ENCODE measurements at regions not wholly inside any gene's neighbourhood (a gene's known extent, or its start where the extent isn't known, plus 50 kb on each side); places are given as distances from the start of the nearest gene placed in this dataset.

DNA sequence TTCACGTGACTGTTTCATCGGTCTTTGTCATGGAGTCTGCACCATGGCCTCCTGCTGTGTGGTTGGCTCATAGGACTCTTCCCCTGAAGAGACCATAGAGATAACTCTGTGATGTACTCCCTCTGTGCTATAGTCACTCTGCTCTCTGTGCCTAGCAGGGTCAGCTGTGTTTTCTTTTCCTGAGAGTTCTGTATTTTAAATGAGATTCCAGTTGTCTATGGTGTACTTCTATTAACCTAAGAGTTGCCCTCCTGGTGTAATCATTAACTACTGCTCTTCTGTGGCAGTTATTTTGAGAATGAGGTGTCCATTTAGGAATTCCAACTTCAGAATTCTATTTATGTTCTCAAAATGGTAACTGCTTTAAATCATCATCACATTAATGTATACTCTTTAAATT, 114.5 kb upstream of the ARPP21 start:
- DNase-seq, result no peak

- no peak for DNase-seq
These were observed 110.6 kb upstream of the ARPP21 start for GRCh38 chr3:35528728-35529127.

DNA sequence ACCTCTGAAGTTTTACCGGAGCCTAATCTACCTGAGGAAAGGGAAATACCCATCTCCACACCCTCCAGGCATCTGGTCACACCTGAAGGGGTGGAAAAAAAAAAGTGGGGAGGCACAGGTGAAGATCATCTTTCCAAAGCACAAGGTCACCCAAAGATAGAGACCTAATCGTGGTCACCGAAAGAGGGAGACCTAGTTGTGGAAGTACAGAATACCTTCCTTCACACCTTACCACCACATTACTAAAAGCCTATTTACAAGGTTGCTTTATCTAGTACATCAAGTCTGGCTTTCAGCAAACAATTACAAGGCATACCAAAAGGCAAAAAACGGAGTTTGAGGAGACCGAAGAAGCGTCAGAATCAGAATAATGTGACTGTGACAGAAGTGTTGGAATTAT, 110.0 kb upstream of the ARPP21 start:
- DNase-seq, result no peak

- no peak for DNase-seq
These were observed 102.1 kb upstream of the ARPP21 start for GRCh38 chr3:35537265-35537664.

DNA sequence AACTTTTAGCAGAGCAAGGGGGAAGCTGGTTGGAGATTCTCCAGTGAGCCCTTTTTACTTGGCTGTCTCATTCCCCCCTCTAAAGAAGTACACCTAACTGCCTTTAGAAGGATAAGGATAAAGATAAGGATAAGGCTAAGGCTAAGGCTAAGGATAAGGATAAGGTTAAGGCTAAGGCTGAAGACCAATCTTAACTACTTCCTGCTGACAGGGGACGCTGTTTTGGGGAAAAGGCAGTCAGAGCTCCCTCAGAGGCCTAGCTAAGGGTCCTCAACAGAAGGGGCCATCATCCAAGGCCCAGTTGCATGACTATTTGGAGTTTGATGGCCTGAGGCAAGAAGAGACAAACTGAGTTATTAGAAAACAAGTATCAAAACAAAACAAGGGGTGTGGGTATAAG, 94.3 kb upstream of the ARPP21 start:
- DNase-seq, result no peak

DNA sequence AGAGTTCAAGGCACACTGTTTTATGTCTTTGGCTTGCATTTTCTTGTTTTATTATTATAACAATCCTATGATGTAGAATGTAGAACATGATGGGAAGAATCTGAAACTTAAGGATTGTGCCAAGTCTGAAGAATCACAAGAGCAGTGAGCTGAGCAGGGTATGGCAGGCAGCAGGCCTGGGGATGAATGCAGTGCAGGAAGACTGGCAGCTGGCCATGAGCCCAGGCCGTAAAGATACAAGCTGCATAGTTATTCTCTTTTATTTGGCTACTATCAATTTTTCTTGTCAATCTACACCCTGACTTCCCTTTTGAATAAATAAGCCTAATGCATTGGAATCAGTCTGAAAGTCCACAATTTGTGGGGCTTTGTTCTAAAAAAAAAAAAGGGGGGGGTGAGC, 89.6 kb upstream of the ARPP21 start:
- no peak for DNase-seq

DNA sequence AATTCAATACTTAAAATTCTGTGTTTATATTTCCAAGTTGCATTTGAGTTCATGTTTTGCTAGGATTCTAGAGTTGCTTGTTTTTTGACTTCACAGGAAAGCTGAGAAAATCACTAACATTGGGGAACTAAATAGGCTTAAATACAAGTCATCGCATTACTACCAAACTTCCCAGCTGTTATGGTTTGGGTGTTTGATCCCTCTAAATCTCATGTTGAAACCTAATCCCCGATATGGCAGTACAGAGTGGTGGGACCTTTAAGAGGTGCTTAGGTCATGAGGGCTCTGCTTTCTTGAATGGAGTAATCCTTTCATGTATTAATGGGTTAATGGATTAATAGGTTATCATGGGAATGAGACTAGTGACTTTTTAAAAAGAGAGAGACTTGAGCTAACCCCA, 77.2 kb upstream of the ARPP21 start:
- DNase-seq, result no peak

GRCh38 chr3:35565048-35565447, 74.3 kb upstream of the ARPP21 start:
- DNase-seq, result no peak

All from inflammatory macrophage treated with lipopolysaccharide for 4 hours (primary cell).